HG03025 (cell line): ENCODE measurements at regions not wholly inside any gene's neighbourhood (a gene's known extent, or its start where the extent isn't known, plus 50 kb on each side); places are given as distances from the start of the nearest gene placed in this dataset.
"Not testable (repeated sequence)": the region's sequence is repeated elsewhere in the genome, so short reads cannot be mapped to it uniquely, and the experiment has no call there.

Experiments used
- ATAC-seq: cut with Tn5 transposase; IDR thresholded peaks from one replicate; pipeline ENCODE4 v1.9.1; 2021; ENCODE audit warnings: mild to moderate bottlenecking, moderate library complexity; ENCODE audit not compliant: unreplicated experiment, low FRiP score

DNA sequence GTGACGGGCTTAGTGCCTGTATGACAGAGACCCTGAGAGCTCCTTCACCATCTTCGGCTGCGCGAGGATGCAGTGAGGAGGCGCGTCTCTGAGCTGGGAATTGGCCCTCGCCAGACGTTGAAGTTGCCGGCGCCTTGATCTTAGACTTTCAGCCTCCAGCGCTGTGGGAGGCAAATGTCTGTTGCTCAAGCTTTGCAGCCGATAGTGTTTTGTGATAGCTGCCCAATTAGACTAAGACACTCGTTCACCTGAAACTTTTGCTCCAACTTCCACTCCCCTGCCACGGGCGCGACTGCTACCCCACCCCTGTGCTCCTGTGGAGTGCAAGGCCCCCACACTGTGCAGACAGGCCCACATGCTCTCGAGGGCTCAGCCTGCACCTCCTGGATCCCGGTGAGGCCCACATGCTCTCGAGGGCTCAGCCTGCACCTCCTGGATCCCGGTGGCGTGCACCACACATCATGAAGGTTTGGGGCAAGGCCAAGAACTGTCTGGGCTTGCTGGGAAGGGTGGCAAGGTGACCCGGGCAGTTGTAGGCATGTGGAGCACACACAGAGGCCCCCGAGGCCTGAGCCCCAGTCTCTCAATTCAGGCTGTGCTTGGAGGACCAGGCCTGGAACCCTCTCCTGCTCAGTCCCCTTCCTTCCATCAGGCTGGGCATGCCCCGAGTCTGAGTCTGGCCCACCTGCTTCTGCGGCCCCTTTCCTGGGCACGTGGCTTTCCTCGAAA is 324.6 kb downstream of the TMEM121 start:
- ATAC-seq: no peak

DNA sequence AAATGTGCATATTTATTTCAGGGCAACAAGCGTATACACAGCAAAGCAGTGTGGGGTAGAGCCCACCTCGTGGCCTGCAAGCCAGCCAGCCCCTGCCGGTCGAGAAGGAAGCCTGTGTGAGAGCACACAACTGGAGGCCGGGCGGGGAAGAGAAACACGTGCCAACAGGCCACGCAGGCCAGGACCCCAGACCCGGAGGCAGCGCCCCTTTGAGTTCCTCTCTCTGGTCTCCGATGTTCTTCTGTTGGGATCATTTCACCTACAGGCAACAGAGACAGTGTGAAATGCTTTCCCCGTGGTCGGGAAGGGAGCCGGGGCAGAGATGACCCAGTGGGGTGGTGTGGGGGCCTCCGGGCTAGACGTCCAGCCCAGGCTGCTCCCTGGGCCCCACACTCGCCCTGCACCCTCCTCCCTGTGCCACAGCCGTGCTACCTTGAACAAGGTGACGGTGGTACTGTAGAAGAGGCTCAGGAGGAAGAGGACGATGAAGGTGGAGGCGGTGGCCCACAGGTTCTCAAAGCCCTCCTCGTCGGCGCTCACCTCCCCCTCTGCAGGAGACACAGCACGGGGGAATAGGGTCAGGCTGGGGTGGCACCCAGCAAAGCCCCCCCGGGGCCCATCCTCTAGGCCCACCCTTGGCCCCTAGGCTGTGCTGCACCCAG is 325.5 kb downstream of the TMEM121 start:
- no peak for ATAC-seq

DNA sequence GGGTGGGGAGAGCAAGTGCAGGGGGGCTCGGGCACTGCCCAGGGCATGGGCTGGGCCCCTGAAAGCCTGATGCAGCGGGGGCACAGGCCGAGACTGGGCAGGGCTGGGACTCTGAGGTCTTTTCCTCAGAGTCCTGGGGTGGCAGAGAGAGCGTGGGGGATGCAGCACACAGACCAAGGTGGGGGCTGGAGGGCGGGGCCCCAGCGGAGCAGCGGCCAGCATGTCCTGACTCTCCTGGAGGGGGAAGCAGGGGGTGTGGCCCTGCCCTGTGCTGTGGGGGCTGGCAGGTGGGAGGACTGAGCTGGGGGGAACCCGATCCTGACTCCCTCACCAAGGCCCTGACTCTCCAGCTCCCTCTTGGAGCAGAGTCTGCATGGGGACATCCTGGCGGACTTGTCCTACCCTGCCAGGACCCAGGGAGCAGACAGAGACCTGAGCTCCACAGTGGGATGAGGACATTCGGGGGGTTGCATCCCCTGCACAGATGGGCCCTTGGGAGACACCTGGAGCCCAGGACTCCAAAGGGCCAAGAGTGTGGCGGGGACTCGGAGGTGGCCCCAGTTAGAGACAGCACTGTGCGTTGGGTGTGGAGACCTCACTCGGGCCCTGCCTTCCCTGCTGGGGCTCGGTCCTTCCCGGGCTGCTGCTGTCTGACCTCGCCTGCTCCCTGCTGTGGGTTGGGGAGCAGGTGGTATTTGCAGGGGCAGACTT is 326.1 kb downstream of the TMEM121 start:
- no peak for ATAC-seq

DNA sequence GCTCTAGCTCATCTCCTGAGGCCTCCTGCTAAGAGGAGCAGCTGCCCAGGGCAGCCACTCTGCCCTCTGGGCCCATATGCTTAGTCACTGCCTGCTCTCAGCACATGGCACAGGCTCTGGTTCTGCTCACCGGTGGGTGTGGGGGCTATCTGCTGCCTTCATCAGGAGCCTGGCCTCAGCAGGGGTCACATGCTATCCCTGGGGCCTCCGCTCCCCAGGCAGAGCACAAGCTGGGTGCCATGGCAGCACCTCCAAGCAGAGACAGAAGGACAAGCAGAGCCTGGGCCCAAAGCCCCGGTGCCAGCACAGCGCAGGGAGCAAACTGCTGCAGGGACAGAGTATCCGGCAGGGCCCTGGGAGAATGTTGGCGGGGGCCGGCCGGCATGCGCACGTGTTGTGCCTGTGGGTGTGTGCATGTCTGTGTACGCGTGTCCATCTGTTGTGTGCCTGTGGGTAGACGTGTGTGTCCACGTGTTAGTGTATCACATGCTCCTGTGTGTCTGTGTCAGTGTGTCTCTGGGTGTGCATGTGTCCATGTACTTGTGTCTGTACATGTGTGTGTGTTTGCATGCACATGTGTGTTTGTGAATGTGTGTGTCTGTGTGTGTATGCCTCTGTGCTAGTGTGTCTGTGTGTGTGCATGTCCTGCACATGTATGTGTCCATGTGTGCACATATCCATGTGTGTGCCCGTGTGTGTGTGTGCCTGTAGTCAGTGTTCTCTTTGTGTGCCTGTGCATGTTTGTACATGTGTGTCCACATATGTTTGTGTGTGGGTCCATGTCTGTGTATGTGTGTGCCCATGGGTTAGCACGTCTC is 326.9 kb downstream of the TMEM121 start:
- no peak for ATAC-seq

- ATAC-seq: no peak
Observed at GRCh38 chr14:105853907-105854599, 327.7 kb downstream of the TMEM121 start.

DNA sequence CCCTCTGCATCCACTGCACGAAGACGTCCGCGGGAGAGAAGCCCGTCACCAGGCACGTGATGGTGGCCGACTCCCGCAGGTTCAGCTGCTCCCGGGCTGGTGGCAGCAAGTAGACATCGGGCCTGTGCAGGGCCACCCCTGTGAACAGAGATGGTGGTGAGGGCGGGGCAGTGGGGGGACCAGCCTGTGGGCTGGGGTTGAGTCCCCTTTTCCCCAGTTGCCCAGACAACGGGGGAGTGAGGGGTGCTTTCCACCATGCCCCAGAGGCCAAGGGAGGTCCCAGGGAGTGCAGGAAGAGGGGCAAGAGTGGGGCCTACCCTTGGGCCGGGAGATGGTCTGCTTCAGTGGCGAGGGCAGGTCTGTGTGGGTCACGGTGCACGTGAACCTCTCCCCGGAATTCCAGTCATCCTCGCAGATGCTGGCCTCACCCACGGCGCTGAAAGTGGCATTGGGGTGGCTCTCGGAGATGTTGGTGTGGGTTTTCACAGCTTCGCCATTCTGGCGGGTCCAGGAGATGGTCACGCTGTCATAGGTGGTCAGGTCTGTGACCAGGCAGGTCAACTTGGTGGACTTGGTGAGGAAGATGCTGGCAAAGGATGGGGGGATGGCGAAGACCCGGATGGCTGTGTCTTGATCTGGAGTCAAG is 328.3 kb downstream of the TMEM121 start:
- no peak for ATAC-seq

GRCh38 chr14:105855246-105855892 is 329.0 kb downstream of the TMEM121 start:
- ATAC-seq: no peak

GRCh38 chr14:105855893-105856675 is 329.7 kb downstream of the TMEM121 start:
- no peak for ATAC-seq

DNA sequence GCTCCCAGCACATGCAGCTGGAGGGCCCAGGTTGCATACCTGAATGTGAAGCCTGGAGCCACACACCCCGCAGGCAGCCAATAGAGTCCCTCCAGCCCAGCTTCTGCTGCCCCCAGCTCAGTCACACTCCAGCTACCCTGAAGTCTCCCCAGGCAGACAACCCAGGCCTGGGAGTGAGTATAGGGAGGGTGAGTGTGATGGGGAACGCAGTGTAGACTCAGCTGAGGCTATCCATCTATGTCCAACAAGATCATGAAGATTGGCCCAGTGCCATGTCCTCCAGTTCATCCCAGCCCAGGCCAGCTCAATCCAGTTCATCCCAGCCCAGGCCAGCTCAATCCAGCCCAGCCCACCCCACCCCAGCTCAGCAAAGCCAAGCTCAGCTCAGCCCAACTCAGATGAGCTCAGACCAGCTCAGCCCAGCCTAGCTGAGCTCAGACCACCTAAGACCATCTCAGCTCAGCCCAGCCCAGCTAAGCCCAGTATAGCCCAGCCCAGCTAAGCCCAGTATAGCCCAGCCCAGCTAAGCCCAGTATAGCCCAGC is 330.4 kb downstream of the TMEM121 start:
- ATAC-seq: no peak

DNA sequence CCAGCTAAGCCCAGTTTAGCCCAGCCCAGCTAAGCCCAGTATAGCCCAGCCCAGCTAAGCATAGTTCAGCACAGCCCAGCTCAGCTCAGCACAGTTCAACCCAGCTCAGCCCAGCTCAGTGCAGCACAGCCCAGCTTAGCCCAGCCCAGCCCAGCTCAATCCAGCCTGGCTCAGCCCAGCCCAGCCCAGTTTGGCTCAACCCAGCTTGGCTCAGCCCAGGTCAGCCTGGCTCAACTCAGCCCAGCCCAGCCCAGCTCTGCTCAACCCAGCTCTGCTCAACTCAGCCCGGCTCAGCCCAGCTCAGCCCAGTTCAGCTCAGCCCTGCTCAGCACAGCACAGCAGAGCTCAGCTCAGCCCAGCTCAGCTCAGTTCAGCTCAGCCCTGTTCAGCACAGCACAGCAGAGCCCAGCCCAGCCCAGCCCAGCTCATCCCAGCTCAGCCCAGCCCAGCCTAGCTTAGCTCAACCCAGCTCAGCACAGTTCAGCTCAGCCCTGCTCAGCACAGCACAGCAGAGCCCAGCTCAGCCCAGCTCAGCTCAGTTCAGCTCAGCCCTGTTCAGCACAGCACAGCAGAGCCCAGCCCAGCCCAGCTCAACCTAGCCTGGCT is 330.9 kb downstream of the TMEM121 start:
- ATAC-seq: no peak

DNA sequence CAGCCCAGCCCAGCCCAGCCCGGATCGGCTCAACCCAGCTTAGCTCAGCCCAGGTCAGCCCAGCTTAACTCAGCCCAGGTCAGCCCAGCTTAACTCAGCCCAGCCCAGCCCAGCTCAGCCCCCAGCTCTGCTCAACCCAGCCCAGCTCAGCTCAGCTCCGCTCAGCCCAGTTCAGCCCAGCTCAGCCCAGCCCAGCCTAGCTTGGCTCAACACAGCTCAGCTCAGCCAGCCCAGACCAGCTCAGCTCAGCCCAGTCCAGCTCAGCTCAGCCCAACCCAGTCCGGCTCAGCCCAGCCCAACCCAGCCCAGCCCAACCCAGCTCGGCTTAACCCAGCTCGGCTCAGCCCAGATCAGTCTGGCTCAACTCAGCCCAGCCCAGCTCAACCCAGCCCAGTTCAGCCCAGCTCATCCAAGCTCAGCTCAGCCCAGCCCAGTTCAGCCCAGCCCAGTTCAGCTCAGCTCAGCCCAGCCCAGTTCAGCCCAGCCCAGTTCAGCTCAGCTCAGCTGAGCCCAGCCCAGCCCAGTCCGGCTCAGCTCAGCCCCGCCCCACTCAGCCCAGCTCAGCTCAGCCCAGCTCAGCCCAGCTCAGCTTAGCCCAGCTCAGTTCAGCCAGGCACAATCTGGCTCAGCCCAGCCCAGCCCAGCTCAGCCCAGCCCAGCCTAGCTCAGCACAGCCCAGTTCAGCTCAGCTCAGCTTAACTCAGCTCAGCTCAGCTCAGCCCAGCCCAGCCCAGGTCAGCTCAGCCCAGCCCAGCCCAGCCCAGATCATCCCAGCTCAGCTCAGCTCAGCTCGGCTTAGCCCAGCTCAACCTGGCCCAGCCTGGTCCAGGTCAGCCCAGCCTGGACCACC is 331.7 kb downstream of the TMEM121 start:
- no peak for ATAC-seq

GRCh38 chr14:105858676-105859025 is 332.3 kb downstream of the TMEM121 start:
- no peak for ATAC-seq

DNA sequence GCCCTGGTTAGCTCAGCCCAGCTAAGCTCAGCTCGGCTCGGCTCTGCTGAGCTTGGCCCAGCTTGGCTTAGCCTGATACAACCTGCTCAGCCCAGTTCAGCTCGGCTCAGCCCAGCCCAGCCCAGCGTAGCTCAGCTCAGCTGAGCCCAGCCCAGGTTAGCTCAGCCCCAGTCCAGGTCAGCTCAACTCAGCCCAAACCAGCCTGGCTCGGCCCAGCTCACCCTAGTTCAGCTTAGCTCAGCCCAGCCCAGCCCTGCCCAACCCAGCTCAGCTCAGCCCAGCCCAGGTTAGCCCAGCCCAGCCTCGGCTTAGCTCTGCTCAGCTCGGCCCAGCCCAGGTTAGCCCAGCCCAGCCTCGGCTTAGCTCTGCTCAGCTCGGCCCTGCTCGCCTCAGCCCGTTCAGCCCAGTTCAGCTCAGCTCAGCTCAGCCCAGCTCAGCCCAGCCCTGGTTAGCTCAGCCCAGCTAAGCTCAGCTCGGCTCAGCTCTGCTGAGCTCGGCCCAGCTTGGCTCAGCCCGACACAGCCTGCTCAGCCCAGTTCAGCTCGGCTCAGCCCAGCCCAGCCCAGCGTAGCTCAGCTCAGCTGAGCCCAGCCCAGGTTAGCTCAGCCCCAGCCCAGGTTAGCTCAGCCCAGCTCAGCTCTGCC is 332.8 kb downstream of the TMEM121 start:
- not testable (repeated sequence) for ATAC-seq

DNA sequence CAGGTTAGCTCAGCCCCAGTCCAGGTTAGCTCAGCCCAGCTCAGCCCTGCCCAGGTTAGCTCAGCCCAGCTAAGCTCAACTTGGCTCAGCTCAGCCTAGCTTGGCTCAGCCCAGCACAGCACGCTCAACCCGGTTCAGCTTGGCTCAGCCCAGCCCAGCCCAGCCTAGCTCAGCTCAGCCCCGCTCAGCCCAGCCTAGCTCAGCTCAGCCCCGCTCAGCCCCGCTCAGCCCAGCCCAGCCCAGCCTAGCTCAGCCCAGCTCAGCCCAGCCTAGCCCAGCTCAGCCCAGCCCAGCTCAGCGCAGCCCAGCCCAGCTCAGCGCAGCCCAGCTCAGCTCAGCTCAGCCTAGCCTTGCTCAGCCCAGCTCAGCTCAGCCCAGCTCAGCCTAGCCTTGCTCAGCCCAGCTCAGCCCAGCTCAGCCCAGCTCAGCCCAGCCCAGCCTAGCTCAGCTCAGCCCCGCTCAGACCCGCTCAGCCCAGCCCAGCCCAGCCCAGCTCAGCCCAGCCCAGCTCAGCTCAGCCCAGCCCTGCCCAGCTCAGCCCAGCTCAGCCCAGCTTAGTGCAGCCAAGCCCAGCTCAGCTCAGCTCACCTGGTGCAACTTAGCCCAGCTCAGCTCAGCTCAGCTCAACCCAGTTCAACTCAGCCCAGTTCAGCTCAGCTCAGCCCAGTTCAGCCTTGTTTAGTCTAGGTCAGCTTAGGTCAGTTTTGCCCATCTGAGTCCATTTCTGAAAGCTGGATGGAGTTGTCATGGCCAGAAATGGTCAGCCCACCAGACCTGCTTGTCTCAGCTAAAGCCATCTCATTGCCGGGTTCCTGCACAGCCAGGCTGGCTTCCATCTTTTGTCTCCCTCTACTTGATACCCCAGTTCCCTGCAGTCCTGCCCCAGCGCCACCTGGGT is 333.6 kb downstream of the TMEM121 start:
- ATAC-seq: no peak
